Astrocyte (in vitro differentiated cells and primary cell): ENCODE measurements at regions not wholly inside any gene's neighbourhood (a gene's known extent, or its start where the extent isn't known, plus 50 kb on each side); places are given as distances from the start of the nearest gene placed in this dataset.

Source experiments
- DNase-seq: peaks from one replicate; pipeline ENCODE4 v3.0.0-alpha.2; 2010; ENCODE audit warnings: low read depth
- FAIRE-seq: peaks from 2 replicates; lab custom pipeline; 2011; peaks lifted over from hg19 to GRCh38; lab: Jason Lieb, UNC
- H2AFZ ChIP-seq: 2 replicates; pipeline ENCODE4 v1.6.0; 2012; ENCODE audit warnings: low read depth, low read length, inconsistent platforms
- H3K27ac ChIP-seq: 2 replicates; pipeline ENCODE4 v1.5.1; 2011; ENCODE audit warnings: low read depth, low read length, inconsistent platforms
- H3K27me3 ChIP-seq: 2 replicates; pipeline ENCODE4 v1.6.0; 2011; ENCODE audit warnings: low read length, inconsistent platforms; ENCODE audit not compliant: insufficient read depth
- H3K36me3 ChIP-seq: 2 replicates; pipeline ENCODE4 v1.5.1; 2011; ENCODE audit warnings: low read length, inconsistent platforms; ENCODE audit not compliant: insufficient read depth
- H3K4me1 ChIP-seq: 2 replicates; pipeline ENCODE4 v1.5.1; 2011; ENCODE audit warnings: low read length, inconsistent platforms; ENCODE audit not compliant: insufficient read depth
- H3K4me2 ChIP-seq: 2 replicates; pipeline ENCODE4 v1.6.0; 2012; ENCODE audit warnings: low read length, inconsistent platforms
- H3K4me3 ChIP-seq: 2 replicates; pipeline ENCODE4 v1.5.1; 2011; ENCODE audit warnings: low read depth, mild to moderate bottlenecking, low read length, inconsistent platforms; ENCODE audit not compliant: insufficient read depth
- H3K79me2 ChIP-seq: 2 replicates; pipeline ENCODE4 v1.6.0; 2012; ENCODE audit warnings: mild to moderate bottlenecking, low read length, inconsistent platforms; ENCODE audit not compliant: insufficient read depth
- H3K9ac ChIP-seq: 2 replicates; pipeline ENCODE4 v1.6.0; 2012; ENCODE audit warnings: mild to moderate bottlenecking, low read length, inconsistent platforms
- H3K9me3 ChIP-seq: 2 replicates; pipeline ENCODE4 v1.5.1; 2012; ENCODE audit warnings: low read depth, mild to moderate bottlenecking, low read length, inconsistent platforms; ENCODE audit not compliant: insufficient read depth
- H4K20me1 ChIP-seq: 2 replicates; pipeline ENCODE4 v1.6.0; 2012; ENCODE audit warnings: low read length, inconsistent platforms; ENCODE audit not compliant: insufficient read depth
- H3K27ac Mint-ChIP-seq: one replicate; pipeline ENCODE4 v1.8.0; 2021; ENCODE audit warnings: mild to moderate bottlenecking, mixed read lengths; ENCODE audit not compliant: unreplicated experiment
- H3K27me3 Mint-ChIP-seq: one replicate; pipeline ENCODE4 v1.8.0; 2021; ENCODE audit warnings: low read depth, mixed read lengths; ENCODE audit not compliant: unreplicated experiment
- H3K36me3 Mint-ChIP-seq: one replicate; pipeline ENCODE4 v1.8.0; 2021; ENCODE audit warnings: low read depth, mixed read lengths; ENCODE audit not compliant: unreplicated experiment
- H3K4me1 Mint-ChIP-seq: one replicate; pipeline ENCODE4 v1.8.0; 2021; ENCODE audit warnings: low read depth, mixed read lengths; ENCODE audit not compliant: unreplicated experiment
- H3K4me3 Mint-ChIP-seq: one replicate; pipeline ENCODE4 v1.8.0; 2021; ENCODE audit warnings: mild to moderate bottlenecking, moderate library complexity, mixed read lengths; ENCODE audit not compliant: unreplicated experiment
- H3K9me3 Mint-ChIP-seq: one replicate; pipeline ENCODE4 v1.8.0; 2021; ENCODE audit warnings: mild to moderate bottlenecking, mixed read lengths; ENCODE audit not compliant: unreplicated experiment
- EZH2 ChIP-seq: IDR thresholded peaks from 2 replicates; pipeline ENCODE4 v1.6.1; 2012; ENCODE audit warnings: mild to moderate bottlenecking, low read length, inconsistent platforms; ENCODE audit not compliant: insufficient read depth
- TF ChIP-seq, protein P1 (sequence below): IDR thresholded peaks from 2 replicates; pipeline ENCODE4 v1.5.1; 2011; ENCODE audit warnings: low read depth, mild to moderate bottlenecking, inconsistent platforms, low read length, moderate library complexity; ENCODE audit not compliant: insufficient read depth

DNA sequence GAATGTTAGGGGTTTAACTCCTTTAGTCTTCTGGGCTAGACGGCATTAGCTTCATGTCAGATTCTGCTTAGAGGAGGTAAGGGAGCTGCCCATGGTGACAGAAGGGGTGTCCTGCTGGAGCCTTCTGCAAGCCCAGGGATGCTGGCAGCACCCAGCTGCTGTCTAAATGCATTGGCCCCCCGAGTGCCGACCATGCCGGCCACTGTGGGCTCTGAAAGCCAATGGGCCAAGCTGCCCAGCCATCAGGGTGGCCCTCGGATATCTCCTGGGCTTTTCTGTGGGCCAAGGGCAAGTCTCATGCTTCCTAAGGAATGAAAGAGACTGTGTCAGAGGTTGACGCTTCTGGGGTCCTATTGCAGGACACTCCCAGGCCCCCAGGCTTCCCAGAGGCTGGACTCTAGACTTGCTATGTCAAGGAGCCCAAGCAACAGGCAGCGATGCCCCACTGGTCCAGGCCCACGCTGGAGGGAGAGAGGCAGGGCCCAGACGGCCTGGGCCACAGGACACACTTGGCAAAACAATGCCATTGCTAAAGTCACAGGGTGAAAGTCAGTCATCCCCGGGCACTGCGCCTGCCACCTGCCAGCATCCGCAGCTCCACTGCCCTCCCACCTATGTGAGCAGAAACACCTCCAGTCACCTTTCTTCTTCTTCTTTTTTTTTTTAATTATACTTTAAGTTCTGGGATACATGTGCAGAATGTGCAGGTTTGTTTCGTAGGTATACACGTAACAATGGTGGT, 160.2 kb upstream of the GPR12 start:
- no peak overlapping the region for H2AFZ ChIP-seq
- DNase-seq, result no peak
- no peaks in the 10 kb centered on the region for H3K9me3 ChIP-seq
- Mint-ChIP-seq H3K4me3 (no peak overlapping the region), H3K36me3 (no peaks in the 10 kb centered on the region), H3K4me1 (peaks cover 10% of the 10 kb centered on the region), H3K9me3 (no peaks in the 10 kb centered on the region), H3K27ac (no peak overlapping the region), H3K27me3 (peaks cover 44% of the 10 kb centered on the region)
- H3K4me3 ChIP-seq, result no peak overlapping the region
- H3K79me2 ChIP-seq, result no peaks in the 10 kb centered on the region
- no peak overlapping the region for H3K27ac ChIP-seq
- no peak overlapping the region for H3K4me2 ChIP-seq
- H3K27me3 ChIP-seq, result peaks cover 4% of the 10 kb centered on the region
- FAIRE-seq, result no peak
- no peak for TF ChIP-seq EZH2
- TF ChIP-seq, protein P1, sequence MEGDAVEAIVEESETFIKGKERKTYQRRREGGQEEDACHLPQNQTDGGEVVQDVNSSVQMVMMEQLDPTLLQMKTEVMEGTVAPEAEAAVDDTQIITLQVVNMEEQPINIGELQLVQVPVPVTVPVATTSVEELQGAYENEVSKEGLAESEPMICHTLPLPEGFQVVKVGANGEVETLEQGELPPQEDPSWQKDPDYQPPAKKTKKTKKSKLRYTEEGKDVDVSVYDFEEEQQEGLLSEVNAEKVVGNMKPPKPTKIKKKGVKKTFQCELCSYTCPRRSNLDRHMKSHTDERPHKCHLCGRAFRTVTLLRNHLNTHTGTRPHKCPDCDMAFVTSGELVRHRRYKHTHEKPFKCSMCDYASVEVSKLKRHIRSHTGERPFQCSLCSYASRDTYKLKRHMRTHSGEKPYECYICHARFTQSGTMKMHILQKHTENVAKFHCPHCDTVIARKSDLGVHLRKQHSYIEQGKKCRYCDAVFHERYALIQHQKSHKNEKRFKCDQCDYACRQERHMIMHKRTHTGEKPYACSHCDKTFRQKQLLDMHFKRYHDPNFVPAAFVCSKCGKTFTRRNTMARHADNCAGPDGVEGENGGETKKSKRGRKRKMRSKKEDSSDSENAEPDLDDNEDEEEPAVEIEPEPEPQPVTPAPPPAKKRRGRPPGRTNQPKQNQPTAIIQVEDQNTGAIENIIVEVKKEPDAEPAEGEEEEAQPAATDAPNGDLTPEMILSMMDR, result no peak
- H3K9ac ChIP-seq, result no peak overlapping the region
- no peaks in the 10 kb centered on the region for H3K36me3 ChIP-seq
- peaks cover 3% of the 10 kb centered on the region for H4K20me1 ChIP-seq
- H3K4me1 ChIP-seq, result peaks cover 5% of the 10 kb centered on the region

DNA sequence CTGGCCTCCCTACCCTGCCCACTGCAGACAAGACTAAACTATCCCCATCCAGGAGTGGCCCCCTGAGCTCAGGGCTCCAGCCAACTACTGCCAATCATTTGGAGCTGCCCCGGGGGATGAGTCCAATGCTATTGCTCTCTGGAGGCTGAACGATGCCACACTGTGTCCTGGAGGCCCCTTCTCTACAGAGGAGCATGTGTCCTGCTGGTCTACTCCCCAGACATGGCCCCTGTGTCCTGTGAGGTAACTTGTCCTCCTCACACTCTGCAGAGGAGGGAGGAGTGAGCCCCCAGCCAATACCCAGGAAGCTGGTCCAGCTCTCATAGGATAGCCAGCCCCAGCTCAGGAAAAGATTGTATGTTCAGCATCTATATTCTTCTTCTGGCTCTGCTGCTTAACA, 159.1 kb upstream of the GPR12 start:
- H3K27ac Mint-ChIP-seq, result no peak overlapping the region
- no peak overlapping the region for H3K9ac ChIP-seq
- H3K27me3 ChIP-seq, result peaks cover 4% of the 10 kb centered on the region
- peaks cover 5% of the 10 kb centered on the region for H3K4me1 ChIP-seq
- no peak for TF ChIP-seq EZH2
- TF ChIP-seq, protein P1, result no peak
- peaks cover 17% of the 10 kb centered on the region for H3K4me1 Mint-ChIP-seq
- no peaks in the 10 kb centered on the region for H3K9me3 Mint-ChIP-seq
- H3K36me3 ChIP-seq, result no peaks in the 10 kb centered on the region
- no peak overlapping the region for H3K4me2 ChIP-seq
- no peaks in the 10 kb centered on the region for H3K9me3 ChIP-seq
- no peak overlapping the region for H3K27ac ChIP-seq
- no peak for DNase-seq
- H3K4me3 Mint-ChIP-seq, result no peak overlapping the region
- H3K79me2 ChIP-seq, result no peaks in the 10 kb centered on the region
- no peaks in the 10 kb centered on the region for H3K36me3 Mint-ChIP-seq
- no peak overlapping the region for H3K4me3 ChIP-seq
- peaks cover 44% of the 10 kb centered on the region for H3K27me3 Mint-ChIP-seq
- peaks cover 3% of the 10 kb centered on the region for H4K20me1 ChIP-seq
- no peak overlapping the region for H2AFZ ChIP-seq
- FAIRE-seq, result no peak

DNA sequence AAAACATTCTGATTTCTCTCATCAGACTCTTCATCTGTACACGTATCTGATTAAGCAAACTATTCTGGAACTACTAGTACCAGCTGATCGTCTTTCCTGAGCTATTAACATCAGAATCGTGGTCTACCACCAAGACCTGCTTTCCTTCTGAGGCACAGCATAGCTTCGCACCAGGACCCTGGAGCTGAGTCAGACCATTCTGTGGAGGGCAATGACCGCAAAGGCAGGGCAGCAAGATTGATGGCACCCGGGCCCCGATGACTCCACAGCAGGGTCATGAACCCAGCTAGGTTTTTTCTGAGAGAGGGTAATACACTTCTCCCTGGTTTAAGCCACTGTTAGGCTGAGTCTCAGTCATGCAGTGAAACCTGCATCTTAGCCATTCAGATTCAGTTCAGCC, 158.7 kb upstream of the GPR12 start:
- no peaks in the 10 kb centered on the region for H3K36me3 ChIP-seq
- H3K4me2 ChIP-seq, result no peak overlapping the region
- H3K4me1 ChIP-seq, result peaks cover 5% of the 10 kb centered on the region
- no peak overlapping the region for H3K9ac ChIP-seq
- no peaks in the 10 kb centered on the region for H3K79me2 ChIP-seq
- TF ChIP-seq, protein P1, result no peak
- TF ChIP-seq EZH2, result no peak
- peaks cover 21% of the 10 kb centered on the region for H3K4me1 Mint-ChIP-seq
- no peak for FAIRE-seq
- DNase-seq, result peak; percentile 57
- H2AFZ ChIP-seq, result no peak overlapping the region
- peaks cover 3% of the 10 kb centered on the region for H4K20me1 ChIP-seq
- H3K27me3 ChIP-seq, result peaks cover 6% of the 10 kb centered on the region
- no peak overlapping the region for H3K27ac Mint-ChIP-seq
- peaks cover 42% of the 10 kb centered on the region for H3K27me3 Mint-ChIP-seq
- no peaks in the 10 kb centered on the region for H3K9me3 ChIP-seq
- no peaks in the 10 kb centered on the region for H3K9me3 Mint-ChIP-seq
- no peak overlapping the region for H3K4me3 ChIP-seq
- H3K4me3 Mint-ChIP-seq, result no peak overlapping the region
- H3K27ac ChIP-seq, result no peak overlapping the region
- H3K36me3 Mint-ChIP-seq, result no peaks in the 10 kb centered on the region
